ENCODE measurements at regions not wholly inside any gene's neighbourhood (a gene's known extent, or its start where the extent isn't known, plus 50 kb on each side); places are given as distances from the start of the nearest gene placed in this dataset.

GRCh38 chr11:110774138-110775014, 62.1 kb upstream of the ARHGAP20 start:
- no peak for DNase-seq
- Histone ChIP-seq H3K36me3 (no peaks in the 10 kb centered on the region), H3K4me3 (ENCODE audit: low read depth, low read length) (no peak overlapping the region), H3K27ac (no peak overlapping the region), H3K9me3 (ENCODE audit: severe bottlenecking) (peaks cover 3% of the 10 kb centered on the region), H3K27me3 (ENCODE audit: insufficient read depth, low read depth, severe bottlenecking) (no peaks in the 10 kb centered on the region)
- no peak for TF ChIP-seq CTCF (IDR thresholded peaks at IDR 0.05; ENCODE audit: low read depth, low read length)

GRCh38 chr11:110773442-110773841, 61.2 kb upstream of the ARHGAP20 start:
- no peaks in the 10 kb centered on the region for H3K9me3 ChIP-seq (ENCODE audit: severe bottlenecking)
- no peak for TF ChIP-seq CTCF (IDR thresholded peaks at IDR 0.05; ENCODE audit: low read depth, low read length)
- no peak for DNase-seq
- no peaks in the 10 kb centered on the region for H3K27me3 ChIP-seq (ENCODE audit: insufficient read depth, low read depth, severe bottlenecking)
- no peaks in the 10 kb centered on the region for H3K36me3 ChIP-seq
- H3K27ac ChIP-seq = no peak overlapping the region
- H3K4me3 ChIP-seq (ENCODE audit: low read depth, low read length) = no peak overlapping the region

GRCh38 chr11:110772863-110773262, 60.6 kb upstream of the ARHGAP20 start:
- H3K27me3 ChIP-seq (ENCODE audit: insufficient read depth, low read depth, severe bottlenecking) = no peaks in the 10 kb centered on the region
- no peaks in the 10 kb centered on the region for H3K36me3 ChIP-seq
- TF ChIP-seq CTCF (IDR thresholded peaks at IDR 0.05; ENCODE audit: low read depth, low read length) = peak; percentile 55
- DNase-seq = peak; percentile 61
- no peak overlapping the region for H3K4me3 ChIP-seq (ENCODE audit: low read depth, low read length)
- no peaks in the 10 kb centered on the region for H3K9me3 ChIP-seq (ENCODE audit: severe bottlenecking)
- no peak overlapping the region for H3K27ac ChIP-seq

- Histone ChIP-seq H3K4me3 (ENCODE audit: low read depth, low read length) (no peak overlapping the region), H3K27me3 (ENCODE audit: insufficient read depth, low read depth, severe bottlenecking) (no peaks in the 10 kb centered on the region), H3K9me3 (ENCODE audit: severe bottlenecking) (no peaks in the 10 kb centered on the region), H3K36me3 (no peaks in the 10 kb centered on the region), H3K27ac (no peak overlapping the region)
- TF ChIP-seq CTCF (IDR thresholded peaks at IDR 0.05; ENCODE audit: low read depth, low read length) = no peak
- no peak for DNase-seq
Observed at GRCh38 chr11:110766316-110766715, 54.1 kb upstream of the ARHGAP20 start.

GRCh38 chr11:110764485-110764884, 52.2 kb upstream of the ARHGAP20 start:
- Histone ChIP-seq H3K9me3 (ENCODE audit: severe bottlenecking) (no peaks in the 10 kb centered on the region), H3K36me3 (no peaks in the 10 kb centered on the region), H3K27ac (no peak overlapping the region), H3K27me3 (ENCODE audit: insufficient read depth, low read depth, severe bottlenecking) (no peaks in the 10 kb centered on the region), H3K4me3 (ENCODE audit: low read depth, low read length) (no peak overlapping the region)
- no peak for TF ChIP-seq CTCF (IDR thresholded peaks at IDR 0.05; ENCODE audit: low read depth, low read length)
- DNase-seq = no peak
